Endothelial cell of umbilical vein (primary cell): ENCODE measurements at regions not wholly inside any gene's neighbourhood (a gene's known extent, or its start where the extent isn't known, plus 50 kb on each side); places are given as distances from the start of the nearest gene placed in this dataset.

Experiments used
- BruUV-seq: library from RNA; stranded (reverse); fragments of 400-500 nt; replicated peaks from 2 replicates; lab custom pipeline; 2021; lab: Mats Ljungman, UMichigan
- CTCF ChIA-PET: fragments of 300-600, 350-600 bp; sonication (Branson Sonifier 250); formaldehyde crosslinking; loops from one replicate; lab custom pipeline; 2021; ENCODE audit warnings: antibody characterized with exemption, inconsistent platforms; lab: Charles Lee
- POLR2A ChIA-PET: fragments of 300-600, 350-600 bp; sonication (Branson Sonifier 250); formaldehyde crosslinking; loops from one replicate; lab custom pipeline; 2021; ENCODE audit warnings: antibody characterized with exemption, inconsistent platforms; lab: Charles Lee
- DNase-seq: peaks from one replicate; pipeline ENCODE4 v3.0.0-alpha.2; 2011; ENCODE audit warnings: low read depth, low spot score
- FAIRE-seq: peaks from 2 replicates; lab custom pipeline; 2011; peaks lifted over from hg19 to GRCh38; lab: Jason Lieb, UNC
- H2AFZ ChIP-seq: 2 replicates; pipeline ENCODE4 v1.6.0; 2012; ENCODE audit warnings: low read depth, low read length, control low read depth, inconsistent platforms
- H3K27ac ChIP-seq: 2 replicates; pipeline ENCODE4 v1.5.1; 2011; ENCODE audit warnings: low read depth, mild to moderate bottlenecking, control low read depth, low read length, moderate library complexity; ENCODE audit not compliant: insufficient read depth
- H3K27me3 ChIP-seq, 2 experiments: 2 replicates each; pipeline versions ENCODE4 v1.6.0 to v1.6.1; 2011; ENCODE audit warnings: low read length in 2 of 2, mixed read lengths in 1 of 2; ENCODE audit not compliant: control insufficient read depth in 2 of 2, insufficient read depth in 2 of 2
- H3K36me3 ChIP-seq, 2 experiments: 2 replicates in 1 of 2; 3 replicates in 1 of 2; pipeline ENCODE4 v1.5.1; 2011; ENCODE audit warnings: low read length in 2 of 2, mild to moderate bottlenecking in 1 of 2, moderate library complexity in 1 of 2; ENCODE audit not compliant: control insufficient read depth in 2 of 2, insufficient read depth in 2 of 2; ENCODE audit errors: extremely low read depth in 1 of 2
- H3K4me1 ChIP-seq: 3 replicates; pipeline ENCODE4 v1.5.1; 2011; ENCODE audit warnings: mild to moderate bottlenecking, low read length; ENCODE audit not compliant: control insufficient read depth, insufficient read depth; ENCODE audit errors: extremely low read depth
- H3K4me2 ChIP-seq: 2 replicates; pipeline ENCODE4 v1.6.1; 2011; ENCODE audit warnings: low read length, control low read depth, mixed read lengths; ENCODE audit not compliant: insufficient read depth
- H3K4me3 ChIP-seq, 3 experiments: fragments of 200-600 bp in 1 of 3; sonication (generic), shearing (Covaris generic) in 1 of 3; replicated peaks in 1 of 3; 2 replicates each; pipeline ENCODE4 v1.5.1; 2011 to 2016; ENCODE audit warnings: control low read depth in 3 of 3, low read length in 3 of 3, mild to moderate bottlenecking in 2 of 3, inconsistent platforms in 1 of 3, low read depth in 1 of 3, moderate library complexity in 1 of 3; ENCODE audit not compliant: insufficient read depth in 1 of 3
- H3K79me2 ChIP-seq: 2 replicates; pipeline ENCODE4 v1.6.0; 2012; ENCODE audit warnings: low read length, inconsistent platforms; ENCODE audit not compliant: control insufficient read depth, insufficient read depth
- H3K9ac ChIP-seq: replicated peaks from 2 replicates; pipeline ENCODE3; 2011; ENCODE audit warnings: low read length, control low read depth; ENCODE audit not compliant: insufficient read depth; ENCODE audit errors: extremely low read depth
- H3K9me1 ChIP-seq: replicated peaks from 3 replicates; pipeline ENCODE4 v1.6.0; 2011; ENCODE audit warnings: mild to moderate bottlenecking, low read length; ENCODE audit not compliant: control insufficient read depth, insufficient read depth; ENCODE audit errors: extremely low read depth
- H3K9me3 ChIP-seq: replicated peaks from 2 replicates; pipeline ENCODE4 v1.5.1; 2012; ENCODE audit warnings: low read length, inconsistent platforms; ENCODE audit not compliant: control insufficient read depth, insufficient read depth
- H4K20me1 ChIP-seq: replicated peaks from 2 replicates; pipeline ENCODE3; 2011; ENCODE audit warnings: mild to moderate bottlenecking, low read length; ENCODE audit not compliant: control insufficient read depth, insufficient read depth; ENCODE audit errors: extremely low read depth
- EZH2 ChIP-seq: IDR thresholded peaks from 2 replicates; pipeline ENCODE4 v1.6.1; 2012; ENCODE audit warnings: borderline replicate concordance, low read depth, mild to moderate bottlenecking, moderate library complexity, low read length, inconsistent platforms; ENCODE audit not compliant: severe bottlenecking
- FOS ChIP-seq: IDR thresholded peaks from 2 replicates; pipeline ENCODE4 v1.6.1; 2011; ENCODE audit warnings: mild to moderate bottlenecking, low read length, moderate library complexity, borderline replicate concordance; ENCODE audit not compliant: insufficient read depth
- GATA2 ChIP-seq: IDR thresholded peaks from 2 replicates; pipeline ENCODE4 v1.7.0; 2011; ENCODE audit warnings: low read depth, mild to moderate bottlenecking, moderate library complexity, mixed read lengths, low read length; ENCODE audit not compliant: insufficient read length, insufficient read depth
- JUN ChIP-seq: IDR thresholded peaks from 2 replicates; pipeline ENCODE4 v1.6.1; 2011; ENCODE audit warnings: borderline replicate concordance, low read depth; ENCODE audit not compliant: insufficient read length, insufficient read depth
- MYC ChIP-seq: IDR thresholded peaks from one replicate; pipeline ENCODE4 v1.6.1; 2011; ENCODE audit warnings: mild to moderate bottlenecking, low read depth, low read length
- POLR2A ChIP-seq: IDR thresholded peaks from 2 replicates; pipeline ENCODE4 v1.6.1; 2012; ENCODE audit warnings: low read depth, mild to moderate bottlenecking, control low read depth, low read length
- POLR2AphosphoS5 ChIP-seq: IDR thresholded peaks from 2 replicates; pipeline ENCODE4 v1.6.1; 2012; ENCODE audit warnings: low read depth, mild to moderate bottlenecking, control low read depth, low read length, moderate library complexity; ENCODE audit not compliant: insufficient read depth
- dilution Hi-C: fragments of 300-500 bp; cut with MboI; formaldehyde crosslinking; loops from one replicate; pipeline ENCODE4 v1.15.0; 2019; ENCODE audit warnings: low sequenced_read_pairs; ENCODE audit not compliant: extremely low pct_ligation_motif_present
- intact Hi-C: fragments of 100-400 bp; cut with micrococcal nuclease; formaldehyde crosslinking; loops from one replicate; pipeline ENCODE4 v1.10.0; 2022
- TF ChIP-seq, protein P1 (sequence below): IDR thresholded peaks from 2 replicates; pipeline ENCODE4 v1.6.1; 2011; ENCODE audit not compliant: insufficient read depth, insufficient read length
- TF ChIP-seq, protein P2 (sequence below), 2 donors: IDR thresholded peaks; 1 replicate in 1 of 2; 2 replicates in 1 of 2; pipeline ENCODE4 v1.5.1; 2011; ENCODE audit warnings: low read length in 2 of 2, mild to moderate bottlenecking in 2 of 2, moderate library complexity in 2 of 2, control low read depth in 1 of 2, inconsistent platforms in 1 of 2, low read depth in 1 of 2; ENCODE audit not compliant: insufficient read depth in 1 of 2; ENCODE audit errors: extremely low read depth in 1 of 2

DNA sequence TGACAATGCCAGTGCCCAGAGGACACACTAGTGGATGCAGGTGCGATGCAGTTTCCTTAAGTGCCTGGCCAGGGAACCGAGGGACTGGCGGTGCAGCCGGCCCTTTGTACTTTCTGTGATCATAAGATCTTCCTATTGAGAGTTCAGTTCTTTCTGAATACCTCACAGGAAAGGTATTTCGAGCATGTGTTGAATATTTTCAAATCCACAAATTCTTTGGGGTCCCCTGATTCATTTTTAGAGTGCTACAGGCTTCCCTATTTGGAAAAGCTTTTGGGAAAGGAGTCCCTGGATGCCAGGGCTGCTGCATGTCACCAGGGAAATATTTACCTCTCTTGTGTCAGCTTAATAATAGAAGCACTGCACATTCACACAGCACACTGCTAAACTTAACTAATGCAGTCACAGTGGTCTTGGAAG is 281.5 kb downstream of the GADD45G start:
- TF ChIP-seq JUN (no peak), POLR2A (no peak), FOS (no peak), MYC (no peak), GATA2 (no peak), EZH2 (no peak), POLR2AphosphoS5 (no peak)
- TF ChIP-seq, protein P1, sequence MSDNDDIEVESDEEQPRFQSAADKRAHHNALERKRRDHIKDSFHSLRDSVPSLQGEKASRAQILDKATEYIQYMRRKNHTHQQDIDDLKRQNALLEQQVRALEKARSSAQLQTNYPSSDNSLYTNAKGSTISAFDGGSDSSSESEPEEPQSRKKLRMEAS = no peak
- TF ChIP-seq, protein P2, sequence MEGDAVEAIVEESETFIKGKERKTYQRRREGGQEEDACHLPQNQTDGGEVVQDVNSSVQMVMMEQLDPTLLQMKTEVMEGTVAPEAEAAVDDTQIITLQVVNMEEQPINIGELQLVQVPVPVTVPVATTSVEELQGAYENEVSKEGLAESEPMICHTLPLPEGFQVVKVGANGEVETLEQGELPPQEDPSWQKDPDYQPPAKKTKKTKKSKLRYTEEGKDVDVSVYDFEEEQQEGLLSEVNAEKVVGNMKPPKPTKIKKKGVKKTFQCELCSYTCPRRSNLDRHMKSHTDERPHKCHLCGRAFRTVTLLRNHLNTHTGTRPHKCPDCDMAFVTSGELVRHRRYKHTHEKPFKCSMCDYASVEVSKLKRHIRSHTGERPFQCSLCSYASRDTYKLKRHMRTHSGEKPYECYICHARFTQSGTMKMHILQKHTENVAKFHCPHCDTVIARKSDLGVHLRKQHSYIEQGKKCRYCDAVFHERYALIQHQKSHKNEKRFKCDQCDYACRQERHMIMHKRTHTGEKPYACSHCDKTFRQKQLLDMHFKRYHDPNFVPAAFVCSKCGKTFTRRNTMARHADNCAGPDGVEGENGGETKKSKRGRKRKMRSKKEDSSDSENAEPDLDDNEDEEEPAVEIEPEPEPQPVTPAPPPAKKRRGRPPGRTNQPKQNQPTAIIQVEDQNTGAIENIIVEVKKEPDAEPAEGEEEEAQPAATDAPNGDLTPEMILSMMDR (IDR thresholded peaks at IDR 0.05; ENCODE audit: extremely low read depth in 1 of 2, insufficient read depth in 1 of 2, low read depth in 1 of 2, low read length in 2 of 2) = no peak
- ChIA-PET POLR2A (no interaction called here), CTCF (no interaction called here)
- intact Hi-C loops = no loop called here
- Histone ChIP-seq H3K79me2 (no peaks in the 10 kb centered on the region), H3K9me1 (no peaks in the 10 kb centered on the region), H4K20me1 (no peaks in the 10 kb centered on the region), H3K4me3 (no peak overlapping the region), H3K27me3 (no peaks in the 10 kb centered on the region), H3K9me3 (no peaks in the 10 kb centered on the region), H3K36me3 (no peaks in the 10 kb centered on the region), H2AFZ (no peak overlapping the region), H3K4me2 (no peak overlapping the region), H3K9ac (no peak overlapping the region), H3K27ac (no peak overlapping the region), H3K4me1 (no peaks in the 10 kb centered on the region)
- no peak for FAIRE-seq
- BruUV-seq = no TSS peak
- no peak for DNase-seq
- dilution Hi-C loops = no loop called here
